ENCODE measurements at regions not wholly inside any gene's neighbourhood (a gene's known extent, or its start where the extent isn't known, plus 50 kb on each side); places are given as distances from the start of the nearest gene placed in this dataset.

GRCh38 chr16:79965718-79966117 is 365.2 kb upstream of the MAF start:
- TF ChIP-seq, protein P1, sequence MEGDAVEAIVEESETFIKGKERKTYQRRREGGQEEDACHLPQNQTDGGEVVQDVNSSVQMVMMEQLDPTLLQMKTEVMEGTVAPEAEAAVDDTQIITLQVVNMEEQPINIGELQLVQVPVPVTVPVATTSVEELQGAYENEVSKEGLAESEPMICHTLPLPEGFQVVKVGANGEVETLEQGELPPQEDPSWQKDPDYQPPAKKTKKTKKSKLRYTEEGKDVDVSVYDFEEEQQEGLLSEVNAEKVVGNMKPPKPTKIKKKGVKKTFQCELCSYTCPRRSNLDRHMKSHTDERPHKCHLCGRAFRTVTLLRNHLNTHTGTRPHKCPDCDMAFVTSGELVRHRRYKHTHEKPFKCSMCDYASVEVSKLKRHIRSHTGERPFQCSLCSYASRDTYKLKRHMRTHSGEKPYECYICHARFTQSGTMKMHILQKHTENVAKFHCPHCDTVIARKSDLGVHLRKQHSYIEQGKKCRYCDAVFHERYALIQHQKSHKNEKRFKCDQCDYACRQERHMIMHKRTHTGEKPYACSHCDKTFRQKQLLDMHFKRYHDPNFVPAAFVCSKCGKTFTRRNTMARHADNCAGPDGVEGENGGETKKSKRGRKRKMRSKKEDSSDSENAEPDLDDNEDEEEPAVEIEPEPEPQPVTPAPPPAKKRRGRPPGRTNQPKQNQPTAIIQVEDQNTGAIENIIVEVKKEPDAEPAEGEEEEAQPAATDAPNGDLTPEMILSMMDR (conservative IDR thresholded peaks at IDR 0.05 in 1 of 2, IDR thresholded peaks at IDR 0.05 in 1 of 2; ENCODE audit: extremely low read depth in 1 of 2, insufficient read depth in 1 of 2, low read depth in 1 of 2, low read length in 2 of 2) = no peak
- no peak for TF ChIP-seq EZH2 (IDR thresholded peaks at IDR 0.05; ENCODE audit: borderline replicate concordance, low read length)
